DOHH2 (cell line): ENCODE measurements at regions not wholly inside any gene's neighbourhood (a gene's known extent, or its start where the extent isn't known, plus 50 kb on each side); places are given as distances from the start of the nearest gene placed in this dataset.

Experiments used
- CTCF ChIP-seq: fragments of 200-600 bp; sonication (generic); IDR thresholded peaks from one replicate; pipeline ENCODE4 v1.5.1; 2014; ENCODE audit warnings: antibody characterized with exemption, mild to moderate bottlenecking, low read depth, low read length; ENCODE audit not compliant: poor library complexity, severe bottlenecking
- EZH2phosphoT487 ChIP-seq: fragments of 200-600 bp; sonication (generic); IDR thresholded peaks from 2 replicates; pipeline ENCODE4 v1.6.1; 2017; ENCODE audit warnings: borderline replicate concordance, mild to moderate bottlenecking, antibody characterized with exemption, low read length, moderate library complexity, mixed read lengths

DNA sequence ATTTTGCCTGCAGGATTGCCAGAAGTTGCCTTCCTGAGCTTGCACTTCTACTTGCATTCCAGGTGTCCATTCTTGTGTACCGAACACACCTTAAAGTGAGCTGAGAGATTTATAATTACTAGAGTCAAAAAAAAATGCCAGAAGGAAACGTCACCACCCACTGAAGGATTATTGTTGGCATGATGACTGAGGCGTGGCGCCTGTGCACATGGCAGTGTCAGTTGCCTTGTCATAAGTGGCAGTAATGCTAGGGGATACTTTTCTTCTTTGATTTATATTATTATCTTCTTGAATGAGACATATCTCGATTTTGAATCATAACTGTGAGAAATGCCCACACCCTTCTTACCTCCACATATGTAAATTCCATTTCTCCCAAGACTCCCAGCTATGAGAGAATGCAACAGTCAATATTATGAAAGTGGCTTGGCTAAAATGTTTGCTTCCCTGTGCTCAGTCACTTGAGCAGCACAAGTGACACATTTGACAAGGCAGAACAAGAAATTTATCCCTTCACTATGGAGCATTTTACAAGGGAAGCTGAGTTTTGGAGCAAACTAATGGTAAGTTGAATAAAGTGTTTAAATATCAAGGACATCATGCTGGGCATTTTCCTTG is 149.5 kb upstream of the SASH1 start:
- no peak for TF ChIP-seq CTCF
- no peak for TF ChIP-seq EZH2phosphoT487
